A549 (cell line): ENCODE measurements at regions not wholly inside any gene's neighbourhood (a gene's known extent, or its start where the extent isn't known, plus 50 kb on each side); places are given as distances from the start of the nearest gene placed in this dataset.

Source experiments
- ATAC-seq, 2 experiments: fragments of 200-7000 bp in 1 of 2; fragments of >200 bp in 1 of 2; cut with Nextera tagmentation in 1 of 2; cut with Tn5 transposase in 1 of 2; 3 replicates each; pipeline versions ENCODE4 v1.8.0 to v1.9.1; 2018 to 2020; ENCODE audit warnings: mild to moderate bottlenecking in 1 of 2, moderate library complexity in 1 of 2
- CTCF ChIA-PET: fragments of 300-600 bp; sonication (Branson Sonifier 250); formaldehyde crosslinking; extraction: SDS; loops from one replicate; lab custom pipeline; 2021; ENCODE audit warnings: antibody characterized with exemption, inconsistent platforms; lab: Yijun Ruan, JAX
- POLR2A ChIA-PET: fragments of 350-600 bp; formaldehyde crosslinking; extraction: SDS; loops from one replicate; lab custom pipeline; 2021; ENCODE audit warnings: antibody characterized with exemption, inconsistent platforms; lab: Yijun Ruan, JAX
- DNase-seq, 2 experiments: peaks; one replicate each; pipeline versions ENCODE4 v3.0.0 to v3.0.0-alpha.2; 2011 to 2016; ENCODE audit warnings: low read depth in 1 of 2, low spot score in 1 of 2
- FAIRE-seq: peaks from 2 replicates; lab custom pipeline; 2011; peaks lifted over from hg19 to GRCh38; lab: Jason Lieb, UNC
- H3K27ac ChIP-seq, 2 experiments: fragments of >200 bp; sonication (Bioruptor Twin); formaldehyde crosslinking; 3 replicates each; pipeline ENCODE4 v1.5.1; 2016 to 2017
- H3K4me1 ChIP-seq: fragments of >200 bp; sonication (Bioruptor Twin); formaldehyde crosslinking; 3 replicates; pipeline ENCODE4 v1.6.1; 2016
- H3K4me2 ChIP-seq: fragments of >200 bp; sonication (Bioruptor Twin); formaldehyde crosslinking; 3 replicates; pipeline ENCODE4 v1.6.1; 2016
- H3K4me3 ChIP-seq: fragments of >200 bp; sonication (Bioruptor Twin); formaldehyde crosslinking; 3 replicates; pipeline ENCODE4 v1.5.1; 2016
- H3K9me3 ChIP-seq: fragments of >200 bp; sonication (Bioruptor Twin); formaldehyde crosslinking; 3 replicates; pipeline ENCODE4 v1.6.1; 2016
- BHLHE40 ChIP-seq: IDR thresholded peaks from 2 replicates; pipeline ENCODE4 v1.6.1; 2012; ENCODE audit warnings: low read depth, low read length, inconsistent platforms
- CHD2 ChIP-seq: fragments of 150-350 bp; IDR thresholded peaks from 2 replicates; pipeline ENCODE4 v1.6.1; 2014; ENCODE audit warnings: low read length; ENCODE audit not compliant: partially characterized antibody
- EHF ChIP-seq: fragments of 250-450 bp; sonication (Bioruptor Pico); IDR thresholded peaks from 2 replicates; pipeline ENCODE4 v1.5.0; 2020; ENCODE audit warnings: mild to moderate bottlenecking
- EP300 ChIP-seq, 2 experiments: fragments of >200 bp; sonication (Bioruptor Twin); formaldehyde crosslinking; IDR thresholded peaks; 2 replicates in 1 of 2; 3 replicates in 1 of 2; pipeline ENCODE4 v1.6.1; 2016 to 2017
- FOSB ChIP-seq: fragments of 250-450 bp; sonication (Bioruptor Pico); IDR thresholded peaks from 2 replicates; pipeline ENCODE4 v1.5.0; 2020; ENCODE audit warnings: mild to moderate bottlenecking, moderate library complexity
- FOSL2 ChIP-seq, 2 experiments: fragments of 450-650 bp in 1 of 2; fragments of >200 bp in 1 of 2; sonication (Bioruptor Twin) in 1 of 2; formaldehyde crosslinking; IDR thresholded peaks; 2 replicates each; pipeline versions ENCODE4 v1.5.0 to v1.6.1; 2016 to 2020; ENCODE audit warnings: mild to moderate bottlenecking in 1 of 2, moderate library complexity in 1 of 2
- KDM1A ChIP-seq: fragments of 200-600 bp; sonication (generic); IDR thresholded peaks from 2 replicates; pipeline ENCODE4 v1.6.1; 2016; ENCODE audit warnings: low read depth, mild to moderate bottlenecking
- KDM5A ChIP-seq: fragments of 200-600 bp; sonication (generic); IDR thresholded peaks from 2 replicates; pipeline ENCODE4 v1.6.1; 2016; ENCODE audit warnings: antibody characterized with exemption, mild to moderate bottlenecking
- NR3C1 ChIP-seq: fragments of >200 bp; sonication (Bioruptor Twin); formaldehyde crosslinking; IDR thresholded peaks from 3 replicates; pipeline ENCODE4 v1.6.1; 2017
- RARB ChIP-seq: fragments of 250-450 bp; sonication (Bioruptor Pico); IDR thresholded peaks from 2 replicates; pipeline ENCODE4 v1.8.0; 2021; ENCODE audit warnings: mild to moderate bottlenecking, moderate library complexity
- ZC3H11A ChIP-seq: fragments of 450-650 bp; IDR thresholded peaks from 2 replicates; pipeline ENCODE4 v1.6.1; 2014; ENCODE audit warnings: antibody characterized with exemption, mild to moderate bottlenecking
- ZNF302 ChIP-seq: fragments of 250-450 bp; sonication (Bioruptor Pico); IDR thresholded peaks from 2 replicates; pipeline ENCODE4 v1.9.0; 2021; ENCODE audit warnings: inconsistent platforms, mild to moderate bottlenecking, moderate library complexity
- ZSCAN20 ChIP-seq: fragments of 250-450 bp; sonication (Bioruptor Pico); IDR thresholded peaks from 2 replicates; pipeline ENCODE4 v1.8.0; 2022; ENCODE audit warnings: mild to moderate bottlenecking, moderate library complexity
- WGBS: methylation state at CpG from one replicate; pipeline ENCODE4 v1.1.6; 2017; ENCODE audit errors: missing lambda C conversion rate; 5-methylcytosine and 5-hydroxymethylcytosine counted together
- TF ChIP-seq, protein P1 (sequence below): fragments of >200 bp; sonication (Bioruptor Twin); formaldehyde crosslinking; IDR thresholded peaks from 3 replicates; pipeline ENCODE4 v1.6.1; 2016
- TF ChIP-seq, protein P2 (sequence below): fragments of 450-650 bp; IDR thresholded peaks from 2 replicates; pipeline ENCODE4 v1.6.1; 2014; ENCODE audit warnings: antibody characterized with exemption
- TF ChIP-seq, protein P3 (sequence below): fragments of 250-450 bp; sonication (Bioruptor Pico); IDR thresholded peaks from 2 replicates; pipeline ENCODE4 v1.5.0; 2020; ENCODE audit warnings: low read depth, mild to moderate bottlenecking, moderate library complexity
- TF ChIP-seq, protein P4 (sequence below): fragments of 200-600 bp; sonication (generic); IDR thresholded peaks from 2 replicates; pipeline ENCODE4 v1.6.1; 2016; ENCODE audit warnings: antibody characterized with exemption, mild to moderate bottlenecking, moderate library complexity

DNA sequence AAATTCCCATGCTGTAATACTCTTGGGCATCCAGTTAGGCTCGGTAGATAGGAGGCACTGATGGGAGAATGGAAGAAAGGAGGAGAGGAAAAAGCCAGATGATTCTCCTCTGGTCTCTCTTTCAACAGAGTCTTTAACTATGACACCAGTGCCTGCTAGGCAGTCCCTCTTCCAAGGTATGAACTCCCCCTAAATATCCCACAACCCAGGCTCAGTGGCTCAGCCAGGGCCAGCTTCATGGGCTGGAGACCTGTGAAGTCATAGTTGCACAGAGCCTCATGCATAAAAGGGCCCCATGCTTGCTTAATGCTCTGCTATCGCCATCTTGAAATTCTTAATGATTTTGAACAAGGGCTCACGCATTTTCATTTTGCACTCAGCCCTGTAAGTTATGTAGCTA lies 869.2 kb upstream of the GCFC2 start:
- CTCF ChIA-PET: no interaction called here
- no peak overlapping the region for H3K4me3 ChIP-seq
- H3K4me1 ChIP-seq: no peaks in the 10 kb centered on the region
- ATAC-seq (no peak), DNase-seq (no peak), FAIRE-seq (no peak)
- no peak overlapping the region for H3K4me2 ChIP-seq
- H3K9me3 ChIP-seq: no peaks in the 10 kb centered on the region
- 33% methylated on average over 3 of the region's 3 CpGs for WGBS
- TF ChIP-seq FOSL2 (IDR thresholded peaks at IDR 0.05) (no peak), FOSL2 (CRISPR knock-in tag; IDR thresholded peaks at IDR 0.05) (no peak), EP300 (IDR thresholded peaks at IDR 0.05) (no peak)
- H3K27ac ChIP-seq: no peak overlapping the region
- POLR2A ChIA-PET: no interaction called here

DNA sequence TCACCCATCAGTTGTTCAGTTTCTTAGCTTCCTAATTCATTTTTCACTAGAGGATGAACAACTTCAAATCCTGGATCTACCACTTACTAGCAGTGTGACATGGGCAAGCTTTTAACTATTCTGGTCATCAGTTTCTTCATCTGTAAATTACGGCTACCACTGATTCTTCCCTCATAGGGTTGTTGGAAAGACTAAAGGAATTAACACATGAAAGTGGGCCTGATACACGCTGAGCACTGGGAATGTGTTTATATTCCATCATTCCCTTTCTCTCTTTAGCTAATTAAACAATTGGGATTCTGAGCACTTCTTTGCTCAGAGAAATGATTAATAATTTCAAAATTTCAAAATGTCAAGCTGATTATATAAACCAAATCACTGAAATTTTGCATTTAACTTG lies 862.3 kb upstream of the GCFC2 start:
- ATAC-seq (no peak), DNase-seq (no peak), FAIRE-seq (no peak)
- 36% methylated on average over 2 of the region's 2 CpGs for WGBS
- Histone ChIP-seq H3K27ac (no peak overlapping the region), H3K4me1 (no peaks in the 10 kb centered on the region), H3K9me3 (no peaks in the 10 kb centered on the region), H3K4me3 (no peak overlapping the region), H3K4me2 (no peak overlapping the region)
- TF ChIP-seq ZSCAN20: no peak
- TF ChIP-seq ZNF302: no peak
- TF ChIP-seq BHLHE40: no peak
- TF ChIP-seq NR3C1: no peak
- TF ChIP-seq CHD2: no peak
- TF ChIP-seq FOSB (CRISPR knock-in tag): no peak
- TF ChIP-seq, protein P1, sequence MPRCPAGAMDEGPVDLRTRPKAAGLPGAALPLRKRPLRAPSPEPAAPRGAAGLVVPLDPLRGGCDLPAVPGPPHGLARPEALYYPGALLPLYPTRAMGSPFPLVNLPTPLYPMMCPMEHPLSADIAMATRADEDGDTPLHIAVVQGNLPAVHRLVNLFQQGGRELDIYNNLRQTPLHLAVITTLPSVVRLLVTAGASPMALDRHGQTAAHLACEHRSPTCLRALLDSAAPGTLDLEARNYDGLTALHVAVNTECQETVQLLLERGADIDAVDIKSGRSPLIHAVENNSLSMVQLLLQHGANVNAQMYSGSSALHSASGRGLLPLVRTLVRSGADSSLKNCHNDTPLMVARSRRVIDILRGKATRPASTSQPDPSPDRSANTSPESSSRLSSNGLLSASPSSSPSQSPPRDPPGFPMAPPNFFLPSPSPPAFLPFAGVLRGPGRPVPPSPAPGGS: no peak
- no peak for TF ChIP-seq EHF (CRISPR knock-in tag)
- no peak for TF ChIP-seq KDM1A
- CTCF ChIA-PET: no interaction called here
- POLR2A ChIA-PET: no interaction called here

DNA sequence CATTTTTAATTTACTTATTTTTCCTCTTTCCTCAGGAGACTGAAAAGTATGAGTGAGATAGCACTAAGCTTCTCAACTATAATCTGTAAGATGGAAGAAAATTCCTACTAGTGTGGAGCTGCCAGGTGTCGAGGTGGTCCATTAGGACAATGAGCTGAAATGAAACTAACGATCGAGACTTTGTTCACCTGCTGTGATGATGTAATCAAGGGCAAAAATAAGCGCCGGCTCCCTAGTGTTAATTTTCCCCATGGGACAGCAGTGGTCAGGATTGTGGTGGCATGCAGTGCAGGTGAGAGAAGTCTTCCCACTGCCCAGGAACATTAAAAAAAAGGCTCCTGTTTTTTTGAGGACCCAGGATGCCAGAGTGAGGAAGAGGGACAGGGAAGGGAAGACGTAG lies 859.1 kb upstream of the GCFC2 start:
- ATAC-seq (no peak), FAIRE-seq (no peak)
- WGBS: 23% methylated on average over 6 of the region's 6 CpGs
- CTCF ChIA-PET: no interaction called here
- TF ChIP-seq, protein P2, sequence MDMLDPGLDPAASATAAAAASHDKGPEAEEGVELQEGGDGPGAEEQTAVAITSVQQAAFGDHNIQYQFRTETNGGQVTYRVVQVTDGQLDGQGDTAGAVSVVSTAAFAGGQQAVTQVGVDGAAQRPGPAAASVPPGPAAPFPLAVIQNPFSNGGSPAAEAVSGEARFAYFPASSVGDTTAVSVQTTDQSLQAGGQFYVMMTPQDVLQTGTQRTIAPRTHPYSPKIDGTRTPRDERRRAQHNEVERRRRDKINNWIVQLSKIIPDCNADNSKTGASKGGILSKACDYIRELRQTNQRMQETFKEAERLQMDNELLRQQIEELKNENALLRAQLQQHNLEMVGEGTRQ: no peak
- TF ChIP-seq ZC3H11A (no peak), KDM5A (no peak), BHLHE40 (no peak), RARB (CRISPR knock-in tag) (no peak), FOSB (CRISPR knock-in tag) (no peak)
- TF ChIP-seq, protein P3, sequence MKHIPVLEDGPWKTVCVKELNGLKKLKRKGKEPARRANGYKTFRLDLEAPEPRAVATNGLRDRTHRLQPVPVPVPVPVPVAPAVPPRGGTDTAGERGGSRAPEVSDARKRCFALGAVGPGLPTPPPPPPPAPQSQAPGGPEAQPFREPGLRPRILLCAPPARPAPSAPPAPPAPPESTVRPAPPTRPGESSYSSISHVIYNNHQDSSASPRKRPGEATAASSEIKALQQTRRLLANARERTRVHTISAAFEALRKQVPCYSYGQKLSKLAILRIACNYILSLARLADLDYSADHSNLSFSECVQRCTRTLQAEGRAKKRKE: no peak
- TF ChIP-seq, protein P4, sequence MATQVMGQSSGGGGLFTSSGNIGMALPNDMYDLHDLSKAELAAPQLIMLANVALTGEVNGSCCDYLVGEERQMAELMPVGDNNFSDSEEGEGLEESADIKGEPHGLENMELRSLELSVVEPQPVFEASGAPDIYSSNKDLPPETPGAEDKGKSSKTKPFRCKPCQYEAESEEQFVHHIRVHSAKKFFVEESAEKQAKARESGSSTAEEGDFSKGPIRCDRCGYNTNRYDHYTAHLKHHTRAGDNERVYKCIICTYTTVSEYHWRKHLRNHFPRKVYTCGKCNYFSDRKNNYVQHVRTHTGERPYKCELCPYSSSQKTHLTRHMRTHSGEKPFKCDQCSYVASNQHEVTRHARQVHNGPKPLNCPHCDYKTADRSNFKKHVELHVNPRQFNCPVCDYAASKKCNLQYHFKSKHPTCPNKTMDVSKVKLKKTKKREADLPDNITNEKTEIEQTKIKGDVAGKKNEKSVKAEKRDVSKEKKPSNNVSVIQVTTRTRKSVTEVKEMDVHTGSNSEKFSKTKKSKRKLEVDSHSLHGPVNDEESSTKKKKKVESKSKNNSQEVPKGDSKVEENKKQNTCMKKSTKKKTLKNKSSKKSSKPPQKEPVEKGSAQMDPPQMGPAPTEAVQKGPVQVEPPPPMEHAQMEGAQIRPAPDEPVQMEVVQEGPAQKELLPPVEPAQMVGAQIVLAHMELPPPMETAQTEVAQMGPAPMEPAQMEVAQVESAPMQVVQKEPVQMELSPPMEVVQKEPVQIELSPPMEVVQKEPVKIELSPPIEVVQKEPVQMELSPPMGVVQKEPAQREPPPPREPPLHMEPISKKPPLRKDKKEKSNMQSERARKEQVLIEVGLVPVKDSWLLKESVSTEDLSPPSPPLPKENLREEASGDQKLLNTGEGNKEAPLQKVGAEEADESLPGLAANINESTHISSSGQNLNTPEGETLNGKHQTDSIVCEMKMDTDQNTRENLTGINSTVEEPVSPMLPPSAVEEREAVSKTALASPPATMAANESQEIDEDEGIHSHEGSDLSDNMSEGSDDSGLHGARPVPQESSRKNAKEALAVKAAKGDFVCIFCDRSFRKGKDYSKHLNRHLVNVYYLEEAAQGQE: no peak
- TF ChIP-seq, all 56 proteins: peak for 0
- H3K4me1 ChIP-seq: no peaks in the 10 kb centered on the region
- no peak overlapping the region for H3K4me2 ChIP-seq
- 0 out of 3 replicates have a peak, but pooled peaks cover 3% of the 10 kb centered on the region for H3K9me3 ChIP-seq
- H3K4me3 ChIP-seq: no peak overlapping the region
- no peak for DNase-seq
- POLR2A ChIA-PET: no interaction called here
- no peak overlapping the region for H3K27ac ChIP-seq
